Left lung (tissue), 4 donors: ENCODE measurements at regions not wholly inside any gene's neighbourhood (a gene's known extent, or its start where the extent isn't known, plus 50 kb on each side); places are given as distances from the start of the nearest gene placed in this dataset.
"Not testable (repeated sequence)": the region's sequence is repeated elsewhere in the genome, so short reads cannot be mapped to it uniquely, and the experiment has no call there.

Source experiments
- ATAC-seq: fragments of 200-7000 bp; cut with Tn5 transposase; one replicate; pipeline ENCODE4 v1.9.1; 2020; ENCODE audit warnings: moderate library complexity
- DNase-seq, 4 donors: peaks; one replicate each; pipeline ENCODE4 v3.0.0-alpha.2; 2013 to 2020
- H3K27ac ChIP-seq, 2 donors: fragments of 200-600 bp; sonication (generic) in 1 of 2; one replicate each; pipeline versions ENCODE4 v1.5.0 to v1.8.0; 2020 to 2021
- H3K27me3 ChIP-seq, 2 donors: fragments of 200-600 bp; sonication (generic) in 1 of 2; one replicate each; pipeline versions ENCODE4 v1.5.0 to v1.8.0; 2020 to 2021
- H3K36me3 ChIP-seq, 2 donors: fragments of 200-600 bp; sonication (generic) in 1 of 2; one replicate each; pipeline versions ENCODE4 v1.5.0 to v1.8.0; 2020 to 2021
- H3K4me1 ChIP-seq, 2 donors: fragments of 200-600 bp; one replicate each; pipeline ENCODE4 v1.8.0; 2021
- H3K4me3 ChIP-seq, 2 donors: fragments of 200-600 bp; sonication (generic) in 1 of 2; one replicate each; pipeline versions ENCODE4 v1.5.0 to v1.8.0; 2020 to 2021; ENCODE audit warnings: mild to moderate bottlenecking in 1 of 2
- H3K9me3 ChIP-seq, 2 donors: fragments of 200-600 bp; sonication (generic) in 1 of 2; one replicate each; pipeline versions ENCODE4 v1.5.0 to v1.8.0; 2020 to 2021
- intact Hi-C, 2 donors: fragments of 100-400 bp; cut with DNase I; formaldehyde crosslinking; loops; one replicate each; pipeline versions ENCODE4 v1.11.2 to v1.14.2; 2022
- donor health status: DM: no; HTN: yes; CAD: no.
- donor health status: DM: no; HTN: no; CAD: no.

- H3K9me3 ChIP-seq, H3K27me3 ChIP-seq, intact Hi-C loops, H3K4me1 ChIP-seq, H3K4me3 ChIP-seq, H3K36me3 ChIP-seq: not testable (repeated sequence)
- peak overlapping the region in 1 of 2 donors; percentile 65 for H3K27ac ChIP-seq
- DNase-seq (peak in 2 of 4 donors; percentile 31 to 35), ATAC-seq (peak; percentile 27)
Observed at GRCh38 chr21:5103880-5104561, 5417.4 kb upstream of the TPTE start.

- peak in 2 of 4 donors; percentile 24 to 35 for DNase-seq
- ATAC-seq, intact Hi-C loops: not testable (repeated sequence)
Observed at GRCh38 chr21:5104562-5104928, 5416.8 kb upstream of the TPTE start.

GRCh38 chr21:5105939-5106708 lies 5415.3 kb upstream of the TPTE start:
- H3K9me3 ChIP-seq, H3K36me3 ChIP-seq, H3K27me3 ChIP-seq, H3K4me3 ChIP-seq, H3K4me1 ChIP-seq, intact Hi-C loops, ATAC-seq, H3K27ac ChIP-seq: not testable (repeated sequence)
- peak in 2 of 4 donors; percentile 18 to 23 for DNase-seq

More at GRCh38 chr21:5104562-5104928, 5416.8 kb upstream of the TPTE start:
- not testable (repeated sequence) for H3K9me3 ChIP-seq, H3K36me3 ChIP-seq, H3K4me3 ChIP-seq, H3K27me3 ChIP-seq, H3K4me1 ChIP-seq
- peak overlapping the region in 1 of 2 donors; percentile 65 for H3K27ac ChIP-seq

GRCh38 chr21:5106767-5107464 lies 5414.5 kb upstream of the TPTE start:
- H3K27ac ChIP-seq, result peak overlapping the region in 1 of 2 donors; percentile 73
- H3K36me3 ChIP-seq, H3K4me1 ChIP-seq, intact Hi-C loops, H3K9me3 ChIP-seq, H3K27me3 ChIP-seq, H3K4me3 ChIP-seq: not testable (repeated sequence)
- ATAC-seq, result peak; percentile 59
- DNase-seq, result peak in 1 of 4 donors; percentile 32

- ATAC-seq, result peak; percentile 39
- H3K4me3 ChIP-seq, H3K36me3 ChIP-seq, H3K27me3 ChIP-seq, DNase-seq, H3K4me1 ChIP-seq, H3K9me3 ChIP-seq, H3K27ac ChIP-seq, intact Hi-C loops: not testable (repeated sequence)
Observed at GRCh38 chr21:5107637-5108036, 5413.7 kb upstream of the TPTE start.

GRCh38 chr21:5108048-5108775 lies 5413.2 kb upstream of the TPTE start:
- H3K4me3 ChIP-seq, H3K27ac ChIP-seq, H3K36me3 ChIP-seq, H3K4me1 ChIP-seq, H3K27me3 ChIP-seq, intact Hi-C loops, H3K9me3 ChIP-seq: not testable (repeated sequence)
- ATAC-seq (peak; percentile 22), DNase-seq (peak in 2 of 4 donors; percentile 9 to 15)

- ATAC-seq, H3K27ac ChIP-seq, H3K27me3 ChIP-seq, H3K9me3 ChIP-seq, H3K4me3 ChIP-seq, intact Hi-C loops, H3K4me1 ChIP-seq, H3K36me3 ChIP-seq: not testable (repeated sequence)
- DNase-seq, result peak in 2 of 4 donors; percentile 21 to 28
Observed at GRCh38 chr21:5111197-5111596, 5410.2 kb upstream of the TPTE start.

GRCh38 chr21:5113092-5113491 lies 5408.3 kb upstream of the TPTE start:
- H3K36me3 ChIP-seq, intact Hi-C loops, H3K9me3 ChIP-seq, H3K4me3 ChIP-seq, DNase-seq, H3K27me3 ChIP-seq, ATAC-seq, H3K4me1 ChIP-seq, H3K27ac ChIP-seq: not testable (repeated sequence)

GRCh38 chr21:5114468-5114867 lies 5406.9 kb upstream of the TPTE start:
- DNase-seq (peak in 1 of 4 donors; percentile 29), ATAC-seq (peak; percentile 62)
- H3K36me3 ChIP-seq, H3K4me3 ChIP-seq, H3K4me1 ChIP-seq, H3K27ac ChIP-seq, H3K9me3 ChIP-seq, intact Hi-C loops, H3K27me3 ChIP-seq: not testable (repeated sequence)

- H3K9me3 ChIP-seq, ATAC-seq, H3K4me1 ChIP-seq, intact Hi-C loops, H3K27ac ChIP-seq, H3K4me3 ChIP-seq, H3K36me3 ChIP-seq, H3K27me3 ChIP-seq: not testable (repeated sequence)
- DNase-seq, result peak in 2 of 4 donors; percentile 21 to 36
Observed at GRCh38 chr21:5114893-5115645, 5406.3 kb upstream of the TPTE start.

GRCh38 chr21:5115646-5116343 lies 5405.6 kb upstream of the TPTE start:
- intact Hi-C loops, H3K27me3 ChIP-seq, H3K4me1 ChIP-seq, H3K36me3 ChIP-seq, ATAC-seq, H3K9me3 ChIP-seq, H3K27ac ChIP-seq, H3K4me3 ChIP-seq: not testable (repeated sequence)
- DNase-seq, result peak in 2 of 4 donors; percentile 21 to 30
